ENCODE measurements at regions not wholly inside any gene's neighbourhood (a gene's known extent, or its start where the extent isn't known, plus 50 kb on each side); places are given as distances from the start of the nearest gene placed in this dataset.
"Not testable (repeated sequence)": the region's sequence is repeated elsewhere in the genome, so short reads cannot be mapped to it uniquely, and the experiment has no call there.

- Mint-ChIP-seq H3K27ac (ENCODE audit: unreplicated experiment) (peak overlapping the region; percentile 52), H3K9me3 (ENCODE audit: low read depth, unreplicated experiment) (no peaks in the 10 kb centered on the region), H3K4me3 (ENCODE audit: low read depth, unreplicated experiment) (no peak overlapping the region), H3K36me3 (ENCODE audit: insufficient read depth, unreplicated experiment) (no peaks in the 10 kb centered on the region), H3K27me3 (ENCODE audit: unreplicated experiment) (no peaks in the 10 kb centered on the region), H3K4me1 (ENCODE audit: low read depth, unreplicated experiment) (peaks cover 13% of the 10 kb centered on the region)
- DNase-seq = no peak
- intact Hi-C loops (cut with micrococcal nuclease; ENCODE audit: unreplicated experiment) = no loop called here
- no peak for TF ChIP-seq CTCF (IDR thresholded peaks at IDR 0.05; ENCODE audit: unreplicated experiment)
- no TSS peak for BruUV-seq (replicated peaks)
- CTCF ChIA-PET = no interaction called here
Observed at GRCh38 chr6:158895661-158896060, 76.5 kb upstream of the EZR start.

- DNase-seq = peak; percentile 55
- BruUV-seq (replicated peaks) = no TSS peak
- Mint-ChIP-seq H3K4me1 (ENCODE audit: low read depth, unreplicated experiment) (peaks cover 6% of the 10 kb centered on the region), H3K9me3 (ENCODE audit: low read depth, unreplicated experiment) (no peaks in the 10 kb centered on the region), H3K36me3 (ENCODE audit: insufficient read depth, unreplicated experiment) (no peaks in the 10 kb centered on the region), H3K27ac (ENCODE audit: unreplicated experiment) (peak overlapping the region; percentile 71), H3K27me3 (ENCODE audit: unreplicated experiment) (no peaks in the 10 kb centered on the region), H3K4me3 (ENCODE audit: low read depth, unreplicated experiment) (no peak overlapping the region)
- intact Hi-C loops (cut with micrococcal nuclease; ENCODE audit: unreplicated experiment) = no loop called here
- TF ChIP-seq CTCF (IDR thresholded peaks at IDR 0.05; ENCODE audit: unreplicated experiment) = no peak
- CTCF ChIA-PET = no interaction called here
Observed at GRCh38 chr6:158894193-158894592, 75.0 kb upstream of the EZR start.

DNA sequence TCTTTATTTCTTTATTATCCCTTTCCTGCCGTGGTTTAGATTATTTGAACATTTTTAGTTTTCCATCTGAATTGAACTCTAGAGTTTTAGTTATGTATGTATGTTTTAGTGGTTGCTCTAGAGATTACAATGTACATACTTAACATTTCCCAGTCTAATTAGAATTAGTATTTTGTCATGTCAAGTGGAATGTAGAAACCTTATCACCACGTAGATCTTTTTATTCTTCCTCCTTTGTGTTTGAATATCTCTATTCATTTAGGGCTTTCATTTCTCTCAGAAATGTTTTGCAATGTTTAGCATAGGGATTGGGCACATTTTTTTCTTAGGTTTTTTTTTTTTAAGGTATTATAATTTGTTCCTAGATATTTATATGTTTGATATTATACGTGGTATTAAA, 73.1 kb upstream of the EZR start:
- H3K4me1 Mint-ChIP-seq (ENCODE audit: low read depth, unreplicated experiment) = peaks cover 15% of the 10 kb centered on the region
- H3K27ac Mint-ChIP-seq (ENCODE audit: unreplicated experiment) = no peak overlapping the region
- TF ChIP-seq CTCF (IDR thresholded peaks at IDR 0.05; ENCODE audit: unreplicated experiment) = no peak
- CTCF ChIA-PET = interaction anchor here (0.6 kb wide), 1 partner anchor 70 kb away, joined by 3 read pairs; no protein-coding TSS in a partner anchor
- intact Hi-C loops (cut with micrococcal nuclease; ENCODE audit: unreplicated experiment) = no loop called here
- H3K4me3 Mint-ChIP-seq (ENCODE audit: low read depth, unreplicated experiment) = no peak overlapping the region
- H3K36me3 Mint-ChIP-seq (ENCODE audit: insufficient read depth, unreplicated experiment) = no peaks in the 10 kb centered on the region
- no peaks in the 10 kb centered on the region for H3K27me3 Mint-ChIP-seq (ENCODE audit: unreplicated experiment)
- H3K9me3 Mint-ChIP-seq (ENCODE audit: low read depth, unreplicated experiment) = peaks cover 6% of the 10 kb centered on the region
- no TSS peak for BruUV-seq (replicated peaks)
- no peak for DNase-seq

- CTCF ChIA-PET = not testable (repeated sequence)
Observed at GRCh38 chr6:158891560-158891959, 72.4 kb upstream of the EZR start.

DNA sequence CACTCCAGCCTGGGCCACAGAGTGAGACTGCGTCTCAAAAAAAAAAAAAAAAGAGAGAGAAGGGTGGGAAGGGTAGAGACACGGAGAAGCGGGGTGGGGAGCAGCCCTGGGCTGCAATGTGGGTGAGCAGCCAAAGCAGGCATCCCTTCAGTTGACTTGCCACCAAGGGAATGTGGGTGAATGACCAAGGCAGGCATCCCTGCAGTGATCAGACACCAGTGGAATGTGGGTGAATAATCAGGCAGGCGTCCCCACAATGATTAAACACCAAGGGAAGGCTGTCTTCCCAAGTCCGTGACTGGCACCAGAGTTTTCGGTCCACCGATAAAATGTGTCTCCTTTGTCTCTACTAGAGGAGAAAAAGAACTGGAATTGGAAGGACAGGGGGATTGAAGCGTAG, 69.0 kb upstream of the EZR start:
- H3K4me3 Mint-ChIP-seq (ENCODE audit: low read depth, unreplicated experiment); H3K36me3 Mint-ChIP-seq (ENCODE audit: insufficient read depth, unreplicated experiment); H3K27ac Mint-ChIP-seq (ENCODE audit: unreplicated experiment); CTCF ChIA-PET; intact Hi-C loops (cut with micrococcal nuclease; ENCODE audit: unreplicated experiment); H3K9me3 Mint-ChIP-seq (ENCODE audit: low read depth, unreplicated experiment); BruUV-seq (replicated peaks); H3K27me3 Mint-ChIP-seq (ENCODE audit: unreplicated experiment); DNase-seq; H3K4me1 Mint-ChIP-seq (ENCODE audit: low read depth, unreplicated experiment): not testable (repeated sequence)

More at GRCh38 chr6:158891560-158891959, 72.4 kb upstream of the EZR start:
- H3K36me3 Mint-ChIP-seq (ENCODE audit: insufficient read depth, unreplicated experiment); intact Hi-C loops (cut with micrococcal nuclease; ENCODE audit: unreplicated experiment); H3K9me3 Mint-ChIP-seq (ENCODE audit: low read depth, unreplicated experiment); BruUV-seq (replicated peaks); DNase-seq; H3K27me3 Mint-ChIP-seq (ENCODE audit: unreplicated experiment); H3K27ac Mint-ChIP-seq (ENCODE audit: unreplicated experiment); H3K4me3 Mint-ChIP-seq (ENCODE audit: low read depth, unreplicated experiment): not testable (repeated sequence)
- peaks cover 15% of the 10 kb centered on the region for H3K4me1 Mint-ChIP-seq (ENCODE audit: low read depth, unreplicated experiment)

- H3K9me3 Mint-ChIP-seq (ENCODE audit: low read depth, unreplicated experiment); BruUV-seq (replicated peaks); H3K27ac Mint-ChIP-seq (ENCODE audit: unreplicated experiment); H3K36me3 Mint-ChIP-seq (ENCODE audit: insufficient read depth, unreplicated experiment); H3K4me1 Mint-ChIP-seq (ENCODE audit: low read depth, unreplicated experiment); intact Hi-C loops (cut with micrococcal nuclease; ENCODE audit: unreplicated experiment); H3K4me3 Mint-ChIP-seq (ENCODE audit: low read depth, unreplicated experiment); DNase-seq; H3K27me3 Mint-ChIP-seq (ENCODE audit: unreplicated experiment); CTCF ChIA-PET: not testable (repeated sequence)
Observed at GRCh38 chr6:158886346-158886977, 67.3 kb upstream of the EZR start.

DNA sequence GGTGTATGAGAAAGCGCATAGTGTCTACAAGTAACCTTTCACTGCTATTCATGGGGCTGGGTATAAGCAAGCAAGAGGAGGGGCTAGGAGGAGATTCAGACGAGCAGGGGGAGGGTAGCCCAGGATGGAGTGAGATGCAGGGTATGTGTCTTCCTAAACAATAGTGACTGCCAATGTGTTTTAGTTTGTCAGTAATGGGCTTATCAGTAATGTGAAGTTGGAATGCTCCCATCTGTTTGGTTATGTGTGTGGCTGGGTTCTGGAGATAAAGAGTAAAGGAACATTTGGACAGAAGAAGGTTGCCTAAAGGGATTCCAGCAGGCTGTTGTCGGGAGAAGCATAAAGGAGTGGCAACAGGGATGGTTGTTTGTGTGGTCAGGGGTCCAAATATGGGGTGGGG, 62.7 kb upstream of the EZR start:
- DNase-seq; CTCF ChIA-PET; H3K36me3 Mint-ChIP-seq (ENCODE audit: insufficient read depth, unreplicated experiment); intact Hi-C loops (cut with micrococcal nuclease; ENCODE audit: unreplicated experiment); H3K27me3 Mint-ChIP-seq (ENCODE audit: unreplicated experiment); H3K9me3 Mint-ChIP-seq (ENCODE audit: low read depth, unreplicated experiment); H3K27ac Mint-ChIP-seq (ENCODE audit: unreplicated experiment); H3K4me1 Mint-ChIP-seq (ENCODE audit: low read depth, unreplicated experiment); BruUV-seq (replicated peaks); H3K4me3 Mint-ChIP-seq (ENCODE audit: low read depth, unreplicated experiment): not testable (repeated sequence)

DNA sequence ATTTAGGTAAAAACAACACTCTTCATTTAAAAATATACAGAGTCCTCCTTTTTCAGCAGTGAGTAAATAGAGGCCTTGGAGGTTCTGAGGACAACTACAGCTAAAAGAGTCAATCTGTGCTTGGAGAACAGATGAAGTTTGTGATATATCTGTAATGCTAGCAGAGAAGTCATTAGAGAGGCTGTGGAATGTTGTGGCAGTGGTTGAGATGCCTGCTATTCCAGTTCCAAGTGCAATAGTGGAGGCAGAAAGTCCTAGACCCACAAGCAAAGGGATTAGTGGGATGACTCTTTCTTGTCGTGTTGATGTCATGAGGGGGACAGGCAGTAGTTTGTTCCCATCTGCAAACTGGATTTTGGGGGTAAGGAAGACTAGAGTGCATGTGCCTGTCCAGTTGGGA, 62.1 kb upstream of the EZR start:
- H3K4me3 Mint-ChIP-seq (ENCODE audit: low read depth, unreplicated experiment); intact Hi-C loops (cut with micrococcal nuclease; ENCODE audit: unreplicated experiment); H3K9me3 Mint-ChIP-seq (ENCODE audit: low read depth, unreplicated experiment); H3K4me1 Mint-ChIP-seq (ENCODE audit: low read depth, unreplicated experiment); BruUV-seq (replicated peaks); H3K27ac Mint-ChIP-seq (ENCODE audit: unreplicated experiment); DNase-seq; H3K27me3 Mint-ChIP-seq (ENCODE audit: unreplicated experiment); CTCF ChIA-PET; H3K36me3 Mint-ChIP-seq (ENCODE audit: insufficient read depth, unreplicated experiment): not testable (repeated sequence)
